GM12891 (cell line): ENCODE measurements at regions not wholly inside any gene's neighbourhood (a gene's known extent, or its start where the extent isn't known, plus 50 kb on each side); places are given as distances from the start of the nearest gene placed in this dataset.

Experiments
- PAX5 ChIP-seq: IDR thresholded peaks from 2 replicates; pipeline ENCODE4 v1.6.1; 2011; ENCODE audit warnings: low read length, moderate library complexity, mild to moderate bottlenecking; ENCODE audit not compliant: insufficient read depth, severe bottlenecking
- POLR2A ChIP-seq: IDR thresholded peaks from 2 replicates; pipeline ENCODE4 v1.6.1; 2011; ENCODE audit warnings: low read depth, low read length, control low read depth
- POLR2AphosphoS5 ChIP-seq: IDR thresholded peaks from 2 replicates; pipeline ENCODE4 v1.6.1; 2011; ENCODE audit warnings: low read depth, low read length, control low read depth
- SPI1 ChIP-seq: IDR thresholded peaks from 2 replicates; pipeline ENCODE4 v1.6.1; 2011; ENCODE audit warnings: low read depth, low read length, control low read depth
- TAF1 ChIP-seq: IDR thresholded peaks from 2 replicates; pipeline ENCODE4 v1.6.1; 2011; ENCODE audit warnings: low read depth, low read length, control low read depth

DNA sequence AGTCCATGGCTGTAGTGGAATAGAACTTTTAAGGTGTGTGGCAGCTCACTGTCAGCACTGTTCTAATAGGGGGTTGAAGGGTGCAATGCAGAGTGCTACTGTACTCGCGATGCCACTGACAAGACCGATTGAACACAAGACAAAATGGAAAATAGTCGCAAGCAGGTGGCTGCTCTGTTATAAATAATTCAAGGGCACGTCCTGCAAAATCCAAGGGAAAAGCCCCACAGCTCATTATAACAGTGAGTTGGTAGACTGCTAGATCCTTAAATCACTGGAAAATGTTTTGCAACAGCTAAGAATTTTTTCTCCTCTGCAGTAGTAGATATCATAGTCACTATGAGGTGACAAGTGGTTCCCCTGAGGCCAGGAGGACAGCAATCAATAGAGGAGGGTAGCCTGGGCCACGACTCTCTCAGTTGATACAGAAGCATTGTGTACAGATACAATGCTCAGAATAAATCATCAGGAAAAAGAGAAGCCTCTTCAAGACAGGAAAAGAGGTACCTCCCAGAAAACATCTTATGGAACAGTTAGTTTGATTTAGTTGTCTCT, 926.3 kb downstream of the TLE4 start:
- no peak for TF ChIP-seq POLR2A
- TF ChIP-seq TAF1, result no peak
- TF ChIP-seq POLR2AphosphoS5, result no peak
- no peak for TF ChIP-seq SPI1
- no peak for TF ChIP-seq PAX5
